NCI-H82 treated with DMSO at 0.1 percent for 48 hours (cell line): ENCODE measurements at regions not wholly inside any gene's neighbourhood (a gene's known extent, or its start where the extent isn't known, plus 50 kb on each side); places are given as distances from the start of the nearest gene placed in this dataset.

Experiments
- DNase-seq: peaks from one replicate; lab custom pipeline; 2025; ENCODE audit not compliant: unreplicated experiment; lab: John Stamatoyannopoulos, UW

DNA sequence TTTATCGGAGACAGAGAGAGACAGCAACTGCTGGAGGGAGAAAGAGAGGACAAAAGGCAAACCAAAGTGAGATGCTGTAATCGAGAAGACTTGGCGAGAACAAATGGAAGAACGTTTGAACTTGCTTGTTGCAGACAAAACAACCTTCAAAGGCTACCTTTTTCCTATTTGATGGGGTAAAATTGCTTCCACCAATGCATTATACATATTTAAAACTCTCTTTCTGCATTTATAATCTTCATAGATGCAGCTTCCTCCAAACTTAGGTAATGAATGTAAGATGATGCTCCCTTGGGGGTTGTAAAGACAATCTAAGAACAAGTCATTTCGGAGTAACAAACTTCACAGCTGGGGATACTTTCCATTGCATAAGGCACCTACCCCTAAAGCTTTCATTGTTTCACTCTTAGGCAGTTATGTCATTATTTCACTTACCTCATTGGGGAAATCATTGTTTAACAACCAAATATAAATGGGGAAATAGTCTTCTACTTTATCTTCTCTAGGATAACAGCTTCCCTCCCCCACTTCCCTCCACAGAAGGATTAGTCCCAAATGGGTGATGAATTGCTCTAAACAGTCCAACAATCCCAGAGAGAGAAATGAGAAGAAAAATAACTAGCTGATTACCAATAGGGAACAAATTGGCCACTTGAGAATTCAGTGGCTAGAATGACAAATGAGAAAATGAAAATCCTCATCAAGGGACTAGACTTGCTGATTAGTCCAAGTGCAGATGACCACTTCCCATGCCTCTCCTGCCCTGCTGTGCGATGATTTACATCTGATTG, 269.8 kb upstream of the ADAMTS9 start:
- DNase-seq: no peak

DNA sequence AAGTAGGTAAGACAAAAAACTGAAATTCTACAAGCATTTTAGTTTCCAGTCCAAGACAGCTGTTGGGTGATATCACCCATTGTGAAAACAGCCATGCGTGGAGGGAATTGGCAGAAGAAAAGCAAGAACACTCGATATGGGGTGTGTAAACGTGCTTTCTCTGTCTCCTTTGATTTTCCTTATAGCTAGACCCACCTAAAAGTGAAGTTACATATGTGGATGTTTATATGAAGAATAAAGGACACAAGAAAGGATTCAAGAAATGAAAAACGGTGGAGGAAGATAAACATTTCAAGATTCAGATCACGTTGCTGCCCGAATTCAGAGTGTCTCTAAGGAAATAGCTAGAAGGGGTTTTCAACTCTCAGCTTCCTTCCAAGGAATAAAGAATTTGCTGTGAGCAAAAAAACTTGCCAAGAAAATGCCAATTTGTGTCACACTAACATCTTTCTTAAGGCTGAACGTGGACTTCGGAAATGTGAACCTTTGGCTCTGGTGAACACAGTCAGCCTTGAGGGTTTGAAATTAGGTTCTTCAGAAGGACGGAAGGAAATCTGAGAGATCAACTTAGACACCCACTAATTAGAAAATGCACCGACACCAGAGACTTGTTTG, 269.0 kb upstream of the ADAMTS9 start:
- DNase-seq: no peak

DNA sequence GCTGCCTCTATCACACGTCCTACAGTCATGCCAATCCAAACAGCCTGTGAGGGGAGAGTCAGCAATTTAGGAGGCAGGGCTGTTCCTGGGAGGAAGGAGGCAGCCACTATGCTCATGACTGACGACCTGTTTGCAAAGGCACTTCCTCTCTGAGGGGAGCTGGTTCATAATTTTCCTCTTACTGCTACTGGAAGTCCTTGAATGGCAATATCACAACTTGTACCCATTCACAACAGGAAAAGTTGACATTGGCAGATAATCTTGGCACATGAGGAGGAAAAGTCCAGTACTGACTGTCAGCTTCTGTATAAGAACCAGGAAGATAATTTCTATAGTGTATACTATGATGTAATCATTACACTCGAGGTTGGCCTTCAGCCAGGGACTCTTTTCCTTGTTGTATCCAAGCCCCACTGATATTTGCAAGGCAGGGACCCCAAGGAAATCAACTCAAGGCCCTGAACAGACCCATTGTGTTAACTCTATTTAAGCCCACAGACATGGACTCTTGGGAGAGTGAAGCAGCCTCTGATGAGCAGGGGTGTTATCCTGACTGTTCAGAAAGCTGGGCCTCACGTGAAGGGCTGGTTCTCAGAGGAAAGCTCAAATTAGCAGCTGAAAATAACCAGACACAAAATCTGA, 267.3 kb upstream of the ADAMTS9 start:
- no peak for DNase-seq

DNA sequence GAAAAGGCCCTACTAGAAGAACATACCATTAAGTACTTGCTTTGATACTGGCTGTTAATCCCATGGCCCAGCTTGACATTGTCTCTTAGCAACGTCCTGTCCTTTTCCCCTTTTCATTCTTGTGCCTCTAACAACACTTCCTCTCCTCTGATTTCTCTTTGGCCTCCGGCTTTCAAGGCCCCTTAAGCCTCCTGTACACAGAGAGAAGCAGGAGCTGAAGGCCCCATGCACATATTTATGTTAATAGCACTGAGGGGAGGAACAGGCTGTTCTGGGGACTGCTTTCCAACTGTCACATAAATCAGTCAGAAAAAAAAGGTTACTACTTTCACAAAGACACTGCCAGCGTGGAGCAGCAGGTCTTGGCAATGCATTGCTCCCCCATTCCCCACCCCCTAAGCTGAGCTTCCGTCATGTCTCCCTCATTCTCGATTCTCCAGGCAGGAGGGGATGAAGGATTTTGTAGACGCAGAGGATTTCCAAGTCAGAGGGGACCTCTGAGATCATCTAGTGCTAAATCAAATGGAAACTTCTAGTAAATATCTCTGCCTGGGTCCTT, 257.4 kb upstream of the ADAMTS9 start:
- peak; percentile 72 for DNase-seq

DNA sequence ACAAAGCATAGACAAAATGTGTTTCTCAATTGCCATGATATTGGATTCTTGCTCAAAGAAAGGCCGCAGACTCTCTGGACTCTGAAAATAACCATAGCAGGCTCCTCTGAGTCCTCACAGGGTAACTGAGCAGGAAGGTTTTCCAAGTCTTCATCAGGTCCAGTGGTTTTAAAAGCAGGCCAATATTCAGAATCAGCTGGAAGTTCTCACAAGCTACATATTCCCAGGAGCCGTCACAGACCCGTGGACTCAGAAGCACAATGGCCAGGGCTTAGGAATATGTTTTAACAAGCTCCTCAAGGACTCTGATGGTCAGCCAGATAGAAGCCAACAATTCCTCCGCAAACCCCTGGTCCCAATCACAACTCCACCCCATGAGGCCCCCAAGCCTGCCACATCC, 256.1 kb upstream of the ADAMTS9 start:
- DNase-seq: no peak

DNA sequence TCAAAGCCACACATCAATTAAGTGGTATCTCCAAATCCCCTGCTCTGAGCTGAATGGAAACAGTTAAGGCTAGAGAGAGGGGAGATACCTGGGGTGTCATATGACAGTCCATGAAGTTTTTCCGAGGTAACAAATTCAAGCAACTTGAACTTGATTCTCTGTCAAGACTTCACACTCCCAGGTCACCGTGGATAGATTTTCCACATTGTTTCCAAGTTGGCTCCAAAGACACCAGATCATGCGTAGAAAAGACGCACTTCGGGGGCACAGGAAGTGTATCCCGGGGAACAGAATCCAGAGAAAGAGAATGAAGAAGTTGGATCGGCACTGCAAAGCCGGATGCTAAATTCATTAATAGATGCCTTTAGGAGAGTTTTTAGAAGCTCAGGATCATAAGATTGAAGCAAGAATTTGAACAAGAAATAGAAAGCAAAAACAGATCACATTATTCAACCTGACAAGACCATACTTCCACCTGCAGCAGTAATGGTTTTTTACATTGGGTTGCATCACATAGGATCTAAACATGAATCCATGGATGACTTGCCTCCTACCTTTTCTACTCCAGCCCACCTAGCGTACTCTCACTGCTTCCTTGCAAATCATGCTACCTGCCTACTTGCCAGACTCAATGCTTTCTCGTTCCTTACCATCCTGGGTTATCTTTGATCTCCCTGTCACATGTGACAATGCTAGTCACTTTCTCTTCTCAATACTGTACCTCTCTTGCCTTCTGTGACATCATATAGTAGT, 253.0 kb upstream of the ADAMTS9 start:
- DNase-seq: no peak

DNA sequence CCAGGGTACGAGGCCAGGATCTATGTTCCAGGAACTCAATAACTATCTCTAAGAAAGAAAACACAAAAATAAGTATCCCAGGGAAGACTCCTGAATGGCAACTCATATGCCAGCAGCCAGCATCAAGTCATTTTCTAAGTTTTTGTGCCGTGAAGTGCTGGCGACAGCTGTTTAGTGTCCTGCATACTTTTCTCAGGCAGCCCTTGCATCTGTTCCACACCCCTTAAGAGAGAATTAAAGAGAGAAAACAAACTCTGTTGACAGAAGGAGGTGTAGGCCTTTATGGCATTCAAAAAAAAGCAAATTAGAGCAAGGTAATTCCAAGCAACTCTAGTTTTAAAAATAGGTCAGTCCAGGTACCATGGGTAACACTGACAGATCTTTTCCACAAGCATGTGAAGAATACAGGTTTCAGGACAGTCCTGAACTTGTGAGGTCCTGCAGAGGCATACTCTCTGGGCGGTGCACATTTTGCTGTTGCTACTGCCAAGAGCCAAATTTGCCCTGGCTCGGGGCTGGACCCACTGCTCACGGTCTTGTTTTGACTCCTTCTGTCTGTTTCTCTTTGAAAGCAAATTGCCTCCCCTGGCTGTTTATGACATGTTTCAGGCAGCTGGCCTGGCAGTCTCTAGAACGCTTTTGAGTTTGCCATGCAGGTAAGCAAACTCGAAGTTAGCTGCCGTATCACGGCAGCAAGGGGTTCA, 252.1 kb upstream of the ADAMTS9 start:
- no peak for DNase-seq

DNA sequence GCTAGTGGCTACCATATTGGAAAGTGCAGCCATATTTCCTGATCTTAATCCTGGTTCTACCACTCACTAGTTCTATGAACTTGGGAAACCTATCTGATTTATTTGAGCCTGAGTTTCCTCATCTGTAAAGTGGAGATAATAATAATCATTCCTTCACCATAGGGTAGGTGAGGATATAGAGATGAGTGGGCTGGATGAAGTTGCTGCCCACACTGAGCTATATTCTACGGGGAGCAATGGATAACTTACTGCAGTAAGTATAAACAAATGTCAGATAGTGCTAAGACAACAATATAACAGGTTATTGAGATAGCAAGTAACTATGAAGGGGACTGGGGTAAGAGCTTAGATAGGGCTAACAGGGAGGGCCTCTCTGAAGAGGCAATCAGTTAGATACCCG, 251.5 kb upstream of the ADAMTS9 start:
- DNase-seq: no peak

DNA sequence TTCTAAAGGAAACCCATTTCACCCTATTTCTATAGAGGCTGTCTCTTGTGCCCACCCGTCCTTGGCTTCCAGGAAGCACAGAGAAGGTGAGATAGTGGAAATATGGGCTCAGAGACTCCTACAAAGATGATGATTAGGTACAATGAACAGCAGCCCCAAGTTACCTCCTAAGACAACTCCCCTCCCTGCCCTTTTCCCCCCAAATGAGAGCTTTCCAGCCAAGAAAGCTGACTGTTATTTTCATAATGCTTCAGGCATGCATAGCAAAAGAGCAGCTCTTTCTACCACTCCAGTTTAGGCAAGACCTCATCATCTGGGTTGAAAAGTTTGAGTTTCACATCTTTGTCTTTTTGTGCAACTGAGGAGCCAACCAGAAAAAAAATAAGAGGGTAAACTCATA, 248.8 kb upstream of the ADAMTS9 start:
- DNase-seq: no peak

DNA sequence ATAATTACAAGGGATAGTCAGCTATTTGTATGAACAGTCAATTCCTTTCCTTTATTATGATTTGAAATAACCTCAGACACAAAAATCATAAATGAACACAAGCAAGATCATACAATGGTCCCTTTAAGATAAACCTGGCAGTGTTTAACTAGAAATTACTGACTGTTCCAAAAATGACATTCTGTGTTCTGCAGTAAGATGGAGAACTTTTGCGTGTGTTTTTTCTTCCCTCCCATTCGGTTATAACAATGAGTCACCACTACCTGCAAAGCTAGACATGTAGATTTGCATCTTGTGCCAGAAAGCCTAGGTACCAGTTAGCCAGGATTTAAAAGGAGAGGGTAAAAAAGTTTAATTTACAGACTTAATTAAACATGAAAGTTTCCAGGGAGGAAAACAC, 248.2 kb upstream of the ADAMTS9 start:
- no peak for DNase-seq

DNA sequence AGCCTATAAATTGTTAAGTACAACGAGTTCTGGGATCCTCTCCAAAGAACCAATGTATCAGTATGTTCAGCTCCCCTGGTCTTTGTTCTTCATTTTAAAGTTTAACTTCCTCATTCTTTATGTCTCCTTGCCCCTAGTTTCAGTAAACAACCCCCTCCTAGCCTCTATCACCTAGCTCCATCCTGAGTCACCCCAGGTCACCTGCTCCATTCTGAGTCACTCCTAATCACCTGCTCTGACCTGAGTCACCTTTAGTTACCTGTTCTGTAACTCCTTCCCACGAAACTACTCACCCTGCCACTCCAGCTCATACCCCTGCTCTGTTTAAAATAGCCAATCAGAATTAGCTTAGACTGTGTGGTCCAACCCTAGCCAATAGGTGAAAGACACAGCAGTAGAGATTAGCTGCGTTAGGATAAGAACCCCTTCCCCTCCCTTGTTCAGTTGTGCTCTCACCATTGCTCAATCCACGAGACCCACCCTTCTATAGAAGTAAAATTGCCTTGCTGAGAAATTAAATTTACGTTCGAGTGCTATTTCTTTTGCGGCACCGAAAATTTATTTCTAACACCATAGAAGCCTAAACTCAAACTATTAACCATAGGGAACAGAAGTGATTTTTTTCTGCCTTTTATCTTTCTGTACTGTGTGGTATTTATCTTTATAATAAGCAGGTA, 245.0 kb upstream of the ADAMTS9 start:
- no peak for DNase-seq

DNA sequence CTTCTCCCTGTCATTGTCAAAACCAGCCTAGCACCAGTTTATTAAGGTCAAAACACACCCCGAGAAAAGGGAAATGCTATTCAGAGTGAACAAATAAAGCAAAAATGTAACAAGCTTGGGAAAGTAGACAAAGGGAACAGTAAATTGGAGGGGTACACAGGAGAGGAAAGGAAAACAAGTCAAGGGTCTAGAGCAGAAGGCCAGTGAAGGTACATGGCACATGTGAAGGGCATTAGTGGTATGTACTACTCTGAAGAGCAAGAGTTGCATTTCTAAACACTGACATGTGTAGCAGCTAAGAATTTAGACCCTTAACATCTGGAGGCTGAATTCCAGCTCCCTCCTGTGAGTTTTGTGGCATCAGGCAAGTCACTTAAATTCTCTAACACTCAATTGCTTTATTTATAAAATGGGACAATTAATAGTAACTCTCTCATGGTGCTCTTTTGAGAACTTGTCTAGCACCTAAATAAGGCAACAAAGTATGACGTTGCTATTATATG, 244.3 kb upstream of the ADAMTS9 start:
- DNase-seq: no peak

DNA sequence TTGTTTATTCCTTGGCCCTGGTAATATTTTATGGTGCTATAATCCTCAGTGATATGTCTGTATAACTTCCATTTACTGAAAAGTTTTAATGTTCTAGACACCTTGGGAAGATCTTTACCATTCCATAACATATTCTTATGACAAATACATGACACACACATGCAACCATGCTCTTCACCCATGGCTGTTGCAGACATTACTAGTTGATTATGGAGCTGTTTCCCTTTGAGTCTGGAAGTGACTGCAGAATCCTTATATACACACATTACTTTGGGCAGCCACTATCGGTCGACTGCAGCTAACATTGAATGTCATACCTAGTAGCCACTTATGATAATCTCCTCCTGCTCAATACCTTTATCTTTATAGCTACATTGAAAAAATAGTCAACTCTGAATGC, 243.1 kb upstream of the ADAMTS9 start:
- DNase-seq: no peak

DNA sequence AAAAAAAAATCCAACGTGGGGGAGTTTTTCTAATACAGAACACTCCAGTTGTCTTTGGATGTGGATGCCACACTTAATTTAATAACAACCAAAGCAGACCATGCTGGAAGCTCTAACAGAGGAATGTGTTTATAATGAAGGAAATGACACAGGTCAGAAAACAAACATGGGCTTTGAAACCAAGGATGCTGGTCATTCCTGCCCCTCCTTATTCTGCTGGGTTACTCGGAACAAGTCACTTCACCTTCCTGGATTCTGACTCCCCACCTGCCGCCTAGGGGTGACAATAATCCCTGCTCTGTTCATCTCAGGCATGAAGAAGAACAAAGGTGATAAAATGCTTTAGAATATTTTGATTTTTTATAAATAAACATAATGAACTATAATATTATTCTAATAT, 240.9 kb upstream of the ADAMTS9 start:
- DNase-seq: no peak

DNA sequence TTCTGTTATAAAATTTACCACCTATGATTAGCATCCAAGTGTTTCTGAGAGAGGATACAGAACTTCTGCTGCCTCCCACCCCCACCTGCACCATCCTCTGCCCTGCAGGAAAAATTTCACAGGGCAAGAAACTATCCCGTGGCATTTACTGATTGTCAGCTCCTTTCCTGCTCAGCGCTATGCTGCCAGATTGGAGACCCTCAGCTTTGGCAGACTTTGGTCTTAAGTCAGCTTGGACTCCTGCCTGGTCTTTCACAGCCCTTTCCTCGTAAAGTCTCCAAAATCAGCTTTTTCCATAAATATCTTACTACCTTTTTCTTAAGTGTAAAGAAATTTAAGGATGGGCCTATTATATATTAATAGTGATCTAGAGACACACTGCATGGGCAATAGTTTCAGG, 239.9 kb upstream of the ADAMTS9 start:
- DNase-seq: no peak

DNA sequence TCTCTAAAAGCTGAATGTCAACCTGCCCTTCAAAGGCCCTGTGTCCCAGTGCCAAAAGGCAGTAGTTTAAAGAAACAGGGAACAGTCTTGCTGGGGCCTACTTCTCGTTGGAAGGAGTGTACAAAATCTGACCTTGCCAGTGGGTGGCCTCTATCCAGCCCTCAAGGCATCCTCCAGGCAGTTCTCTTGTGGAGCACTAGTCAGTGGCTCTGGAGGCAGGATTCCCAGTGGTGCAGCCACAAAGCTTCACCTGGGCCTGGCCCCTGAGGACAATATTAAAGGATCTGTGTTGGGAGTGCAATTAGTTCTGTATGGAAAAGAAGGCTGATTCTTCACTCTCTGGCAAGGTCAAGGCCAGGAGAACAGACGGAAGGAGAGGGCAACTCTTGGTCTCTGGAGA, 237.8 kb upstream of the ADAMTS9 start:
- DNase-seq: no peak

DNA sequence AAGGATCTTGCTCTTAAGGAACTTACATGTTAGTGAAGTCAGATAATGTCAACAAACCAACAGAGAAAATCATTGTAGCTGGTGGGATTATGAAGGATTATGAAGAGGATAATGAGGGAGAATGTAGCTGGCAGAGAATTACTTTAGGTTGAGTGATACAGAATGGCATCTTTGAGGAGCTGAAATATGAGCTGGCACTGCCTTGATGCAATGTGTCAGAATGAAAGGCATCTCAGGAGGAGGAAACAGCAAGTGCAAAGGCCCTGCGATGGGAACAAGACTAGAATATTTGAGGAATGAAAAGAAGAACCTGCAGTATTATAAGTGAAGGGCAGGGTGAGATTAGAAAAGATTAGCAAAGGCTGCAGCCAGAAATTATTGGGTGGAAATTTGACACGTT, 237.2 kb upstream of the ADAMTS9 start:
- peak; percentile 8 for DNase-seq

DNA sequence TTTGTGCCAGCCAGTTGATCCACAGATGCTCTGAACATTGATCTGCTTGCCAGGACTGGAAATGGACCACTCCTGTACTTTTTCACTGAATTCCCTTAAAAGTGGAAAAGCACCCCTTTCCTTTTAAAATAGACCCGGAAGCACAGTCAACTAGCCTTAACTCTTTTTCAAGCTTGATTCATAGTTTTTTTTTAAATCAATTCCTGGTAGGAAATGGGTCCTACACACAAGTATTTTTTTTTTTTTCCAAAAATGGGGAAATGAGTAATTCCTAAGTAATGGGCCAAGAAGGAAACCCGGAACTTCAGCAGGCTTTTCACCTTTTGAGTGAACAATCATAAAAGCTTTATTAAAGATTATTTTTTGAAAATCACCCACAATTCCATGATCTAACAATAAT, 234.4 kb upstream of the ADAMTS9 start:
- no peak for DNase-seq

DNA sequence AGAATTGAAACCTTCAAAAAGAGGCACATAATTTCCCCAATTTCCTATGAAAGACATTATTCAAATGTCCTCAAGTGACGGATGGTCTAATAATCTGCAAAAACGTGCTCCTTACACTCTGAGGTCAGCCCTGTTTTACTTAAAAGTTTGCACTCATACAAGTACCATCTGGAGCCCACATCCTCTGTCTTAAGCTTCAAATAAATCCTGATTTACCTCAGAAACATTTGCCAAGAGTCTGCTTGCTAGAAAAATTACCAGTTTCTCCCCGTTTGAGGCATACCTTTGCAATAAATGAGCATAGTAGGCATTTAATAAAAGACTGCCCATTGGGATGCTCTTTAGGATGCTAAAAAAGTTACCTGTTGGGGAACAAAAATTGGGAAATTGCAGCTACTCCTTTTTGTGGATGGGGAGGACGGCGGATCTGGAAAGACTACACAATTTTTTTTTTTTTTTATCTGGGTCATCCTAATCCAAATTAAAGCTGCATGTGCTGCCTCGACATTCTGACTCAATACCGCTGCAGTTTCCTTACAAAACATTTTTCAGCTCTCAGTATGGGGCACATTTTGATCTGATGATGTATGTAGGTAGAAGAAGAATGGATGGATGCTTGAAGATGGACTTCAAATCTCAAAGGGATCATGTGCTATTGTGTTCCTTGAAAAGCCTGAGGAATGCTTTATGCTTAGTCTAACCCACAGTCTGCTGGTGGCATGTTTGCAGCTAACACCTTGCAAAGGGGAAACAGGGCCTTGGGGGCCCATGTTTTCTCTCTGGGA, 233.7 kb upstream of the ADAMTS9 start:
- no peak for DNase-seq
